ENCODE measurements at regions not wholly inside any gene's neighbourhood (a gene's known extent, or its start where the extent isn't known, plus 50 kb on each side); places are given as distances from the start of the nearest gene placed in this dataset.

DNA sequence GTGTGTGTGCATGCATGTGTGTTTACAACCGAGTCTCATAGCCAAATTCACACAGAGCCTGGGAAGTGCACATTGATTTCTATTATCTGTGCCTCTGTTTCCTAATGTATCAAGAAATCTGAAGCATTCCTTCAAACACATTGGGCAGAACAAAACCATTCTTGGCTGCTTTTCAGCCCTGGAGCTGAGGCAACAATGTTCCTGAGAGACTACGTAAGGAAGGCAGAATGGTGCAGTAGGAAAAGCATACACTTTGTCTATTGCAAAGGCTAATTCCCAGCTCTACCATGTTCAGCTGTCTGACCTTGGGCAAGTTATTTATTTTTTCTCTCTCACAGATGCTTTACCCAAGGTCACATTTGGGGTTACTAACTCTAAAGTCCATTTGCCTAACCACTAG, 575.5 kb downstream of the SOX6 start:
- no peaks in the 10 kb centered on the region for H3K79me2 ChIP-seq (ENCODE audit: insufficient read depth, low read length)
- H3K4me2 ChIP-seq (ENCODE audit: low read length): no peak overlapping the region
- H2AFZ ChIP-seq (ENCODE audit: low read depth, low read length, poor library complexity, severe bottlenecking): no peak overlapping the region
- intact Hi-C loops (cut with micrococcal nuclease): no loop called here
- no peak overlapping the region for H3K9ac ChIP-seq (ENCODE audit: low read length)
- no peaks in the 10 kb centered on the region for H3K36me3 ChIP-seq (ENCODE audit: control insufficient read depth in 1 of 2, insufficient read depth in 2 of 2, low read length in 2 of 2)
- H3K27me3 ChIP-seq (ENCODE audit: insufficient read depth, low read length): peaks cover 43% of the 10 kb centered on the region
- RAD21 ChIA-PET (ENCODE audit: low non-redundant PET in 1 of 2, low total read pairs in 2 of 2, uncharacterized antibody in 2 of 2, unreplicated experiment in 2 of 2): no interaction called here
- no peaks in the 10 kb centered on the region for H3K4me1 ChIP-seq (ENCODE audit: control insufficient read depth in 1 of 2, insufficient read depth in 2 of 2, low read length in 2 of 2)
- TF ChIP-seq, protein P1, sequence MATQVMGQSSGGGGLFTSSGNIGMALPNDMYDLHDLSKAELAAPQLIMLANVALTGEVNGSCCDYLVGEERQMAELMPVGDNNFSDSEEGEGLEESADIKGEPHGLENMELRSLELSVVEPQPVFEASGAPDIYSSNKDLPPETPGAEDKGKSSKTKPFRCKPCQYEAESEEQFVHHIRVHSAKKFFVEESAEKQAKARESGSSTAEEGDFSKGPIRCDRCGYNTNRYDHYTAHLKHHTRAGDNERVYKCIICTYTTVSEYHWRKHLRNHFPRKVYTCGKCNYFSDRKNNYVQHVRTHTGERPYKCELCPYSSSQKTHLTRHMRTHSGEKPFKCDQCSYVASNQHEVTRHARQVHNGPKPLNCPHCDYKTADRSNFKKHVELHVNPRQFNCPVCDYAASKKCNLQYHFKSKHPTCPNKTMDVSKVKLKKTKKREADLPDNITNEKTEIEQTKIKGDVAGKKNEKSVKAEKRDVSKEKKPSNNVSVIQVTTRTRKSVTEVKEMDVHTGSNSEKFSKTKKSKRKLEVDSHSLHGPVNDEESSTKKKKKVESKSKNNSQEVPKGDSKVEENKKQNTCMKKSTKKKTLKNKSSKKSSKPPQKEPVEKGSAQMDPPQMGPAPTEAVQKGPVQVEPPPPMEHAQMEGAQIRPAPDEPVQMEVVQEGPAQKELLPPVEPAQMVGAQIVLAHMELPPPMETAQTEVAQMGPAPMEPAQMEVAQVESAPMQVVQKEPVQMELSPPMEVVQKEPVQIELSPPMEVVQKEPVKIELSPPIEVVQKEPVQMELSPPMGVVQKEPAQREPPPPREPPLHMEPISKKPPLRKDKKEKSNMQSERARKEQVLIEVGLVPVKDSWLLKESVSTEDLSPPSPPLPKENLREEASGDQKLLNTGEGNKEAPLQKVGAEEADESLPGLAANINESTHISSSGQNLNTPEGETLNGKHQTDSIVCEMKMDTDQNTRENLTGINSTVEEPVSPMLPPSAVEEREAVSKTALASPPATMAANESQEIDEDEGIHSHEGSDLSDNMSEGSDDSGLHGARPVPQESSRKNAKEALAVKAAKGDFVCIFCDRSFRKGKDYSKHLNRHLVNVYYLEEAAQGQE (IDR thresholded peaks at IDR 0.05; ENCODE audit: low read depth): no peak
- TF ChIP-seq EZH2 (IDR thresholded peaks at IDR 0.05) (no peak), EZH2phosphoT487 (IDR thresholded peaks at IDR 0.05; ENCODE audit: borderline replicate concordance) (no peak), YY1 (IDR thresholded peaks at IDR 0.05; ENCODE audit: extremely low read depth, insufficient replicate concordance, low read depth, low read length) (no peak), ELF1 (IDR thresholded peaks at IDR 0.05; ENCODE audit: borderline replicate concordance, low read depth) (no peak), CEBPB (IDR thresholded peaks at IDR 0.05; ENCODE audit: low read depth) (no peak), POLR2AphosphoS5 (IDR thresholded peaks at IDR 0.05; ENCODE audit: low read depth, low read length) (no peak), SRF (IDR thresholded peaks at IDR 0.05; ENCODE audit: low read depth) (no peak), JUND (IDR thresholded peaks at IDR 0.05) (no peak), ZFX (IDR thresholded peaks at IDR 0.05) (no peak), ZNF274 (IDR thresholded peaks at IDR 0.05; ENCODE audit: low read depth, low read length) (no peak), SIN3A (IDR thresholded peaks at IDR 0.05; ENCODE audit: low read depth) (no peak), SP1 (IDR thresholded peaks at IDR 0.05; ENCODE audit: low read depth) (no peak), POLR2A (IDR thresholded peaks at IDR 0.05; ENCODE audit: borderline replicate concordance, extremely low read depth, insufficient read depth, insufficient read length) (no peak)
- TF ChIP-seq, protein P2, sequence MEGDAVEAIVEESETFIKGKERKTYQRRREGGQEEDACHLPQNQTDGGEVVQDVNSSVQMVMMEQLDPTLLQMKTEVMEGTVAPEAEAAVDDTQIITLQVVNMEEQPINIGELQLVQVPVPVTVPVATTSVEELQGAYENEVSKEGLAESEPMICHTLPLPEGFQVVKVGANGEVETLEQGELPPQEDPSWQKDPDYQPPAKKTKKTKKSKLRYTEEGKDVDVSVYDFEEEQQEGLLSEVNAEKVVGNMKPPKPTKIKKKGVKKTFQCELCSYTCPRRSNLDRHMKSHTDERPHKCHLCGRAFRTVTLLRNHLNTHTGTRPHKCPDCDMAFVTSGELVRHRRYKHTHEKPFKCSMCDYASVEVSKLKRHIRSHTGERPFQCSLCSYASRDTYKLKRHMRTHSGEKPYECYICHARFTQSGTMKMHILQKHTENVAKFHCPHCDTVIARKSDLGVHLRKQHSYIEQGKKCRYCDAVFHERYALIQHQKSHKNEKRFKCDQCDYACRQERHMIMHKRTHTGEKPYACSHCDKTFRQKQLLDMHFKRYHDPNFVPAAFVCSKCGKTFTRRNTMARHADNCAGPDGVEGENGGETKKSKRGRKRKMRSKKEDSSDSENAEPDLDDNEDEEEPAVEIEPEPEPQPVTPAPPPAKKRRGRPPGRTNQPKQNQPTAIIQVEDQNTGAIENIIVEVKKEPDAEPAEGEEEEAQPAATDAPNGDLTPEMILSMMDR (IDR thresholded peaks at IDR 0.05 in 2 of 3, conservative IDR thresholded peaks at IDR 0.05 in 1 of 3; ENCODE audit: borderline replicate concordance in 1 of 3, insufficient read depth in 1 of 3, low read depth in 2 of 3, low read length in 2 of 3): no peak
- TF ChIP-seq, protein P3, sequence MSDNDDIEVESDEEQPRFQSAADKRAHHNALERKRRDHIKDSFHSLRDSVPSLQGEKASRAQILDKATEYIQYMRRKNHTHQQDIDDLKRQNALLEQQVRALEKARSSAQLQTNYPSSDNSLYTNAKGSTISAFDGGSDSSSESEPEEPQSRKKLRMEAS (IDR thresholded peaks at IDR 0.05): no peak
- TF ChIP-seq, protein P4, sequence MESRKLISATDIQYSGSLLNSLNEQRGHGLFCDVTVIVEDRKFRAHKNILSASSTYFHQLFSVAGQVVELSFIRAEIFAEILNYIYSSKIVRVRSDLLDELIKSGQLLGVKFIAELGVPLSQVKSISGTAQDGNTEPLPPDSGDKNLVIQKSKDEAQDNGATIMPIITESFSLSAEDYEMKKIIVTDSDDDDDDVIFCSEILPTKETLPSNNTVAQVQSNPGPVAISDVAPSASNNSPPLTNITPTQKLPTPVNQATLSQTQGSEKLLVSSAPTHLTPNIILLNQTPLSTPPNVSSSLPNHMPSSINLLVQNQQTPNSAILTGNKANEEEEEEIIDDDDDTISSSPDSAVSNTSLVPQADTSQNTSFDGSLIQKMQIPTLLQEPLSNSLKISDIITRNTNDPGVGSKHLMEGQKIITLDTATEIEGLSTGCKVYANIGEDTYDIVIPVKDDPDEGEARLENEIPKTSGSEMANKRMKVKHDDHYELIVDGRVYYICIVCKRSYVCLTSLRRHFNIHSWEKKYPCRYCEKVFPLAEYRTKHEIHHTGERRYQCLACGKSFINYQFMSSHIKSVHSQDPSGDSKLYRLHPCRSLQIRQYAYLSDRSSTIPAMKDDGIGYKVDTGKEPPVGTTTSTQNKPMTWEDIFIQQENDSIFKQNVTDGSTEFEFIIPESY (IDR thresholded peaks at IDR 0.05; ENCODE audit: extremely low read depth, insufficient replicate concordance, low read length): no peak
- DNase-seq (ENCODE audit: low read depth, low spot score) (no peak), ATAC-seq (no peak)
- POLR2A ChIA-PET: no interaction called here
- no TSS peak for BruUV-seq (replicated peaks)
- no peaks in the 10 kb centered on the region for H3K9me3 ChIP-seq (ENCODE audit: control insufficient read depth in 1 of 2, insufficient read depth in 1 of 2, low read depth in 1 of 2, low read length in 2 of 2)
- no peaks in the 10 kb centered on the region for H4K20me1 ChIP-seq (ENCODE audit: insufficient read depth)
- H3K27ac ChIP-seq (ENCODE audit: low read depth, low read length): no peak overlapping the region
- CTCF ChIA-PET: no interaction called here
- no peaks in the 10 kb centered on the region for H3K9me2 ChIP-seq (ENCODE audit: insufficient read depth)
- H3K4me3 ChIP-seq (replicated peaks in 1 of 2; ENCODE audit: low read depth in 1 of 2, low read length in 2 of 2): no peak overlapping the region

All from HCT116 (cell line).